ENCODE measurements at regions not wholly inside any gene's neighbourhood (a gene's known extent, or its start where the extent isn't known, plus 50 kb on each side); places are given as distances from the start of the nearest gene placed in this dataset.

DNA sequence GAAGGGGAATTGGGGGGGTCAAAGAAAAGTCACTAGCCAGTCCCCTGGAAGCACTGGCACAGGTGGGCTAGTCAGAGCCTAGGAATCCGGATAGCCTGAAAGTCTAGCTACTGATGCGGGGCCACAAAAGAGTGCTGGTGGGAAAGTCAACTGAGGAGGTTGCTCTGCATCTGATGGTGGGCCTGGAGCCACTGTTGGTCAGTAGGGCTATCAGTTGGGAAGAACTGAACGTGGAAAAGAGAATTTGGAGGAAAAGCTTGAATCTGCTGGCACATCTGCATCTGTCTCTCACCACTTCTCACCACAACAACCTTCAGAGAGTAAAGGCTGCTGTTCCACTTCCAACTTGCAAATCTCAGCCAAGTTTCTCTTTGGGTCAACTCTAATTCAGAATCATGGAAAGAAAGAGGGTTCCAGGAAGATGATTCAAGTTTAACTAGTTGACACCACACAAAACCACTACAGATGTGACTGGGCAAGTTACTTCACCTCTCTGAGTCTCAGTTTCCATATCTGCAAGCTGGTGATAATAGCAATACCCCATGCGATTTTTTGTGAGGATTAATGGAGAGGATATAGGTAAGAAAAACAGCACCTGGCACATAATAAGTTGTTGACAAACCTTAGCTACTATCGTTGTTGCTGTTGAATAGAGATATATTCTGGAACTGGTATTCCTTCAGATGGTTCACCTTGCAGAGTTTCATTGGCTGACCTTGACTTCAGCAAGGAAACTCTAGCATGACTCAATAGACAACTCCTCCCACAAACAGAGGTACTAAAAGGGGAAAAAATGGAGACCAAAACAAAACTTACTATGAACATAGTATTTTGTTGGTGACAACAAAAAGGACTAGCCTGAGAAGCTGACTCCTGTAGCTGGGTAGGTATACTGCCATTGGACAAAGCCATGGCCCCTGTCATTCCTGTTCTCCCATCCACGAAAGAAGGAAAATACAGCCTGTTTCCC, 280.2 kb upstream of the STT3B start:
- TF ChIP-seq, protein P1, sequence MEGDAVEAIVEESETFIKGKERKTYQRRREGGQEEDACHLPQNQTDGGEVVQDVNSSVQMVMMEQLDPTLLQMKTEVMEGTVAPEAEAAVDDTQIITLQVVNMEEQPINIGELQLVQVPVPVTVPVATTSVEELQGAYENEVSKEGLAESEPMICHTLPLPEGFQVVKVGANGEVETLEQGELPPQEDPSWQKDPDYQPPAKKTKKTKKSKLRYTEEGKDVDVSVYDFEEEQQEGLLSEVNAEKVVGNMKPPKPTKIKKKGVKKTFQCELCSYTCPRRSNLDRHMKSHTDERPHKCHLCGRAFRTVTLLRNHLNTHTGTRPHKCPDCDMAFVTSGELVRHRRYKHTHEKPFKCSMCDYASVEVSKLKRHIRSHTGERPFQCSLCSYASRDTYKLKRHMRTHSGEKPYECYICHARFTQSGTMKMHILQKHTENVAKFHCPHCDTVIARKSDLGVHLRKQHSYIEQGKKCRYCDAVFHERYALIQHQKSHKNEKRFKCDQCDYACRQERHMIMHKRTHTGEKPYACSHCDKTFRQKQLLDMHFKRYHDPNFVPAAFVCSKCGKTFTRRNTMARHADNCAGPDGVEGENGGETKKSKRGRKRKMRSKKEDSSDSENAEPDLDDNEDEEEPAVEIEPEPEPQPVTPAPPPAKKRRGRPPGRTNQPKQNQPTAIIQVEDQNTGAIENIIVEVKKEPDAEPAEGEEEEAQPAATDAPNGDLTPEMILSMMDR (IDR thresholded peaks at IDR 0.05): no peak
- TF ChIP-seq POLR2AphosphoS5 (IDR thresholded peaks at IDR 0.05; ENCODE audit: insufficient read depth in 1 of 2, low read depth in 1 of 2) (no peak), POLR2A (IDR thresholded peaks at IDR 0.05) (no peak)

Measured in vagina (tissue), 2 donors.